SK-N-SH (cell line): ENCODE measurements at regions not wholly inside any gene's neighbourhood (a gene's known extent, or its start where the extent isn't known, plus 50 kb on each side); places are given as distances from the start of the nearest gene placed in this dataset.

Experiments used
- CTCF ChIA-PET: fragments of 300-600, 350-600 bp; formaldehyde crosslinking; extraction: SDS; loops from one replicate; lab custom pipeline; 2021; lab: Yijun Ruan, JAX
- POLR2A ChIA-PET: fragments of 350-600 bp; sonication (Branson Sonifier 250); formaldehyde crosslinking; extraction: SDS; loops from one replicate; lab custom pipeline; 2020; ENCODE audit warnings: antibody characterized with exemption, inconsistent platforms; lab: Yijun Ruan, JAX
- DNase-seq: peaks from one replicate; pipeline ENCODE4 v3.0.0; 2012
- H2AFZ ChIP-seq: fragments of 200-600 bp; sonication (generic); 2 replicates; pipeline ENCODE4 v1.8.1; 2016; ENCODE audit warnings: antibody characterized with exemption, mild to moderate bottlenecking, low read depth
- H3F3A ChIP-seq: fragments of 200-600 bp; sonication (generic); replicated peaks from 2 replicates; pipeline ENCODE3; 2016; ENCODE audit warnings: antibody characterized with exemption, mild to moderate bottlenecking; ENCODE audit not compliant: insufficient read depth
- H3K27ac ChIP-seq, 2 experiments: fragments of 200-500 bp in 1 of 2; fragments of 200-600 bp in 1 of 2; sonication (Bioruptor generic) in 1 of 2; sonication (generic), shearing (Covaris generic) in 1 of 2; 2 replicates each; pipeline versions ENCODE4 v1.5.1 to v1.6.1; 2014 to 2016; ENCODE audit warnings: low read depth in 2 of 2, inconsistent platforms in 1 of 2, low read length in 1 of 2, mild to moderate bottlenecking in 1 of 2, mixed read lengths in 1 of 2
- H3K27me3 ChIP-seq: fragments of 200-600 bp; sonication (generic), shearing (Covaris generic); 2 replicates; pipeline ENCODE4 v1.6.1; 2016; ENCODE audit warnings: mixed run types; ENCODE audit not compliant: insufficient read depth
- H3K36me3 ChIP-seq, 2 experiments: fragments of 200-500 bp in 1 of 2; fragments of 200-600 bp in 1 of 2; sonication (Bioruptor generic) in 1 of 2; sonication (generic) in 1 of 2; replicated peaks in 1 of 2; 2 replicates each; pipeline versions ENCODE3 to v1.5.1; 2014 to 2016; ENCODE audit warnings: low read length in 1 of 2, mild to moderate bottlenecking in 1 of 2; ENCODE audit not compliant: insufficient read depth in 2 of 2, control insufficient read depth in 1 of 2
- H3K4me1 ChIP-seq, 2 experiments: fragments of 200-500 bp in 1 of 2; fragments of 200-600 bp in 1 of 2; sonication (Bioruptor generic) in 1 of 2; sonication (generic), shearing (Covaris generic) in 1 of 2; 2 replicates each; pipeline versions ENCODE4 v1.5.1 to v1.6.1; 2014 to 2016; ENCODE audit warnings: low read depth in 1 of 2, low read length in 1 of 2, mixed run types in 1 of 2; ENCODE audit not compliant: insufficient read depth in 2 of 2, control insufficient read depth in 1 of 2
- H3K4me2 ChIP-seq: fragments of 200-600 bp; sonication (generic), shearing (Covaris generic); 2 replicates; pipeline ENCODE4 v1.6.1; 2017; ENCODE audit warnings: mixed run types
- H3K4me3 ChIP-seq, 2 experiments: fragments of 200-500 bp in 1 of 2; fragments of 200-600 bp in 1 of 2; sonication (Bioruptor generic) in 1 of 2; sonication (generic), shearing (Covaris generic) in 1 of 2; 2 replicates each; pipeline versions ENCODE4 v1.5.1 to v1.8.1; 2014 to 2016; ENCODE audit warnings: low read depth in 2 of 2, inconsistent platforms in 1 of 2, low read length in 1 of 2, mild to moderate bottlenecking in 1 of 2, mixed read lengths in 1 of 2, moderate library complexity in 1 of 2
- H3K79me2 ChIP-seq: fragments of 200-600 bp; sonication (generic); 2 replicates; pipeline ENCODE4 v1.8.1; 2017; ENCODE audit warnings: mild to moderate bottlenecking; ENCODE audit not compliant: insufficient read depth
- H3K9ac ChIP-seq: fragments of 200-600 bp; sonication (generic); 2 replicates; pipeline ENCODE4 v1.6.1; 2017; ENCODE audit warnings: mixed run types
- H3K9me2 ChIP-seq: fragments of 200-600 bp; sonication (generic); 2 replicates; pipeline ENCODE4 v1.6.1; 2017; ENCODE audit warnings: mixed run types
- H3K9me3 ChIP-seq: fragments of 200-600 bp; sonication (generic); 2 replicates; pipeline ENCODE4 v1.6.1; 2017; ENCODE audit warnings: mixed run types, mild to moderate bottlenecking, moderate library complexity
- H4K20me1 ChIP-seq: fragments of 200-600 bp; sonication (generic); 2 replicates; pipeline ENCODE4 v1.6.1; 2017; ENCODE audit warnings: mild to moderate bottlenecking, mixed run types; ENCODE audit not compliant: insufficient read depth
- EZH2phosphoT487 ChIP-seq: fragments of 200-600 bp; sonication (generic); IDR thresholded peaks from 2 replicates; pipeline ENCODE4 v1.6.1; 2017; ENCODE audit warnings: low read depth, mixed run types, mild to moderate bottlenecking, antibody characterized with exemption, moderate library complexity, borderline replicate concordance
- FOXJ3 ChIP-seq: sonication (generic); formaldehyde crosslinking; IDR thresholded peaks from 2 replicates; pipeline ENCODE4 v1.5.1; 2020; ENCODE audit warnings: mild to moderate bottlenecking, missing genetic modification reagents
- FOXM1 ChIP-seq: IDR thresholded peaks from 2 replicates; pipeline ENCODE4 v1.4.0; 2012; ENCODE audit warnings: low read depth, mild to moderate bottlenecking
- GATA2 ChIP-seq: sonication (generic); formaldehyde crosslinking; IDR thresholded peaks from 2 replicates; pipeline ENCODE4 v1.5.0; 2020; ENCODE audit warnings: mild to moderate bottlenecking, missing genetic modification reagents
- JUND ChIP-seq: IDR thresholded peaks from 2 replicates; pipeline ENCODE4 v1.4.0; 2012
- MEF2A ChIP-seq: IDR thresholded peaks from 2 replicates; pipeline ENCODE4 v1.4.0; 2012; ENCODE audit warnings: low read depth, borderline replicate concordance
- NFIC ChIP-seq: IDR thresholded peaks from 2 replicates; pipeline ENCODE4 v1.4.0; 2012; ENCODE audit warnings: borderline replicate concordance
- NRF1 ChIP-seq: IDR thresholded peaks from 2 replicates; pipeline ENCODE4 v1.6.1; 2012; ENCODE audit warnings: low read depth, mild to moderate bottlenecking, low read length
- RAD21 ChIP-seq: IDR thresholded peaks from 2 replicates; pipeline ENCODE4 v1.6.1; 2012; ENCODE audit warnings: mild to moderate bottlenecking, low read length
- RFX5 ChIP-seq: IDR thresholded peaks from 2 replicates; pipeline ENCODE4 v1.6.1; 2012; ENCODE audit warnings: mild to moderate bottlenecking, improper control_type of control experiment, low read length
- RXRA ChIP-seq: IDR thresholded peaks from 2 replicates; pipeline ENCODE4 v1.4.0; 2012; ENCODE audit warnings: low read depth, mild to moderate bottlenecking, borderline replicate concordance
- SIN3A ChIP-seq: IDR thresholded peaks from 2 replicates; pipeline ENCODE4 v1.6.1; 2012; ENCODE audit warnings: low read depth, mild to moderate bottlenecking, low read length, moderate library complexity, borderline replicate concordance
- TCF12 ChIP-seq: IDR thresholded peaks from 2 replicates; pipeline ENCODE4 v1.4.0; 2012
- TEAD4 ChIP-seq: IDR thresholded peaks from 2 replicates; pipeline ENCODE4 v1.4.0; 2012; ENCODE audit warnings: mild to moderate bottlenecking, borderline replicate concordance; ENCODE audit not compliant: insufficient read depth
- YY1 ChIP-seq: IDR thresholded peaks from 2 replicates; pipeline ENCODE4 v1.4.0; 2012; ENCODE audit warnings: low read depth, mild to moderate bottlenecking
- WGBS: methylation state at CpG from one replicate; pipeline ENCODE4 v1.1.6; 2017; ENCODE audit warnings: low lambda C conversion rate; 5-methylcytosine and 5-hydroxymethylcytosine counted together
- TF ChIP-seq, protein P1 (sequence below): IDR thresholded peaks from 2 replicates; pipeline ENCODE4 v1.6.1; 2012; ENCODE audit warnings: mild to moderate bottlenecking, low read depth, low read length, moderate library complexity
- TF ChIP-seq, protein P2 (sequence below): fragments of 150-350 bp; IDR thresholded peaks from 2 replicates; pipeline ENCODE4 v1.6.1; 2017; ENCODE audit warnings: antibody characterized with exemption, low read length, low read depth, borderline replicate concordance
- TF ChIP-seq, protein P3 (sequence below): IDR thresholded peaks from 2 replicates; pipeline ENCODE4 v1.4.0; 2012; ENCODE audit warnings: low read depth

DNA sequence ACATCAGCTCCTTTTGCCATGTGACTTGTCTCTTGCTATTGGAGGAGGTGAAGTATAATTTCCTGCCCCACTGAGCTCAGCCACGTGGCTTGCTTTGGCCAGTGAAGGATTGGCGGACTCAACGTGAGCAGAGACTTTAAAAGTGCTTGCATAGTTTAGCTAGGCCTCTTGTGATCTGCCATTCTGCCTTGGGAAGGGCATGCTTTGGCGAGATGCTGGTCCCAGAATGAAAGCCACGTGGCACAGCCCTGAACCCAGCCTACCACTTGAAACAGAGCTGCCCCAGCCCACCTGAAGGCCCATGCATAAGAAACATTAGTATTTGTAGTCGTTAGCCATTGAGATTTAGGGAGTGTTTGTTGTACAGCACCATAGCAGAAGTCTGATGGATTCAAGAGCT lies 148.2 kb downstream of the TMEM132E start:
- no peak overlapping the region for H2AFZ ChIP-seq
- no peak overlapping the region for H3K9ac ChIP-seq
- no peak overlapping the region for H3K4me2 ChIP-seq
- H3K27ac ChIP-seq = no peak overlapping the region
- no peak for TF ChIP-seq RAD21
- TF ChIP-seq GATA2 (CRISPR knock-in tag) = no peak
- no peak for TF ChIP-seq MEF2A
- no peak for TF ChIP-seq JUND
- TF ChIP-seq TCF12 = no peak
- TF ChIP-seq RFX5 = no peak
- no peak for TF ChIP-seq EZH2phosphoT487
- no peak for TF ChIP-seq FOXJ3 (CRISPR knock-in tag)
- TF ChIP-seq RXRA = no peak
- TF ChIP-seq, protein P1, sequence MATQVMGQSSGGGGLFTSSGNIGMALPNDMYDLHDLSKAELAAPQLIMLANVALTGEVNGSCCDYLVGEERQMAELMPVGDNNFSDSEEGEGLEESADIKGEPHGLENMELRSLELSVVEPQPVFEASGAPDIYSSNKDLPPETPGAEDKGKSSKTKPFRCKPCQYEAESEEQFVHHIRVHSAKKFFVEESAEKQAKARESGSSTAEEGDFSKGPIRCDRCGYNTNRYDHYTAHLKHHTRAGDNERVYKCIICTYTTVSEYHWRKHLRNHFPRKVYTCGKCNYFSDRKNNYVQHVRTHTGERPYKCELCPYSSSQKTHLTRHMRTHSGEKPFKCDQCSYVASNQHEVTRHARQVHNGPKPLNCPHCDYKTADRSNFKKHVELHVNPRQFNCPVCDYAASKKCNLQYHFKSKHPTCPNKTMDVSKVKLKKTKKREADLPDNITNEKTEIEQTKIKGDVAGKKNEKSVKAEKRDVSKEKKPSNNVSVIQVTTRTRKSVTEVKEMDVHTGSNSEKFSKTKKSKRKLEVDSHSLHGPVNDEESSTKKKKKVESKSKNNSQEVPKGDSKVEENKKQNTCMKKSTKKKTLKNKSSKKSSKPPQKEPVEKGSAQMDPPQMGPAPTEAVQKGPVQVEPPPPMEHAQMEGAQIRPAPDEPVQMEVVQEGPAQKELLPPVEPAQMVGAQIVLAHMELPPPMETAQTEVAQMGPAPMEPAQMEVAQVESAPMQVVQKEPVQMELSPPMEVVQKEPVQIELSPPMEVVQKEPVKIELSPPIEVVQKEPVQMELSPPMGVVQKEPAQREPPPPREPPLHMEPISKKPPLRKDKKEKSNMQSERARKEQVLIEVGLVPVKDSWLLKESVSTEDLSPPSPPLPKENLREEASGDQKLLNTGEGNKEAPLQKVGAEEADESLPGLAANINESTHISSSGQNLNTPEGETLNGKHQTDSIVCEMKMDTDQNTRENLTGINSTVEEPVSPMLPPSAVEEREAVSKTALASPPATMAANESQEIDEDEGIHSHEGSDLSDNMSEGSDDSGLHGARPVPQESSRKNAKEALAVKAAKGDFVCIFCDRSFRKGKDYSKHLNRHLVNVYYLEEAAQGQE = no peak
- TF ChIP-seq NFIC = no peak
- TF ChIP-seq FOXM1 = no peak
- TF ChIP-seq, protein P2, sequence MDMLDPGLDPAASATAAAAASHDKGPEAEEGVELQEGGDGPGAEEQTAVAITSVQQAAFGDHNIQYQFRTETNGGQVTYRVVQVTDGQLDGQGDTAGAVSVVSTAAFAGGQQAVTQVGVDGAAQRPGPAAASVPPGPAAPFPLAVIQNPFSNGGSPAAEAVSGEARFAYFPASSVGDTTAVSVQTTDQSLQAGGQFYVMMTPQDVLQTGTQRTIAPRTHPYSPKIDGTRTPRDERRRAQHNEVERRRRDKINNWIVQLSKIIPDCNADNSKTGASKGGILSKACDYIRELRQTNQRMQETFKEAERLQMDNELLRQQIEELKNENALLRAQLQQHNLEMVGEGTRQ = no peak
- no peak for TF ChIP-seq NRF1
- TF ChIP-seq, protein P3, sequence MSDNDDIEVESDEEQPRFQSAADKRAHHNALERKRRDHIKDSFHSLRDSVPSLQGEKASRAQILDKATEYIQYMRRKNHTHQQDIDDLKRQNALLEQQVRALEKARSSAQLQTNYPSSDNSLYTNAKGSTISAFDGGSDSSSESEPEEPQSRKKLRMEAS = no peak
- no peak for TF ChIP-seq TEAD4
- TF ChIP-seq YY1 = no peak
- TF ChIP-seq SIN3A = no peak
- no peaks in the 10 kb centered on the region for H3K9me2 ChIP-seq
- no peaks in the 10 kb centered on the region for H3K9me3 ChIP-seq
- ChIA-PET POLR2A (no interaction called here), CTCF (interaction anchor here (0.7 to 1.6 kb wide), 4 partner anchors 58 to 165 kb away, joined by 3 to 5 read pairs (median 3); no protein-coding TSS in a partner anchor)
- DNase-seq = no peak
- H3K27me3 ChIP-seq = no peaks in the 10 kb centered on the region
- H3K4me1 ChIP-seq = peaks cover 0 to 16% of the 10 kb centered on the region in 2 experiments; a peak in 1 of 4 replicates
- no peak overlapping the region for H3K4me3 ChIP-seq
- no peaks in the 10 kb centered on the region for H4K20me1 ChIP-seq
- no peaks in the 10 kb centered on the region for H3K36me3 ChIP-seq
- whole genome bisulfite sequencing = 29% methylated on average over 5 of the region's 6 CpGs
- no peaks in the 10 kb centered on the region for H3K79me2 ChIP-seq
- no peaks in the 10 kb centered on the region for H3F3A ChIP-seq
